ENCODE measurements at regions not wholly inside any gene's neighbourhood (a gene's known extent, or its start where the extent isn't known, plus 50 kb on each side); places are given as distances from the start of the nearest gene placed in this dataset.

DNA sequence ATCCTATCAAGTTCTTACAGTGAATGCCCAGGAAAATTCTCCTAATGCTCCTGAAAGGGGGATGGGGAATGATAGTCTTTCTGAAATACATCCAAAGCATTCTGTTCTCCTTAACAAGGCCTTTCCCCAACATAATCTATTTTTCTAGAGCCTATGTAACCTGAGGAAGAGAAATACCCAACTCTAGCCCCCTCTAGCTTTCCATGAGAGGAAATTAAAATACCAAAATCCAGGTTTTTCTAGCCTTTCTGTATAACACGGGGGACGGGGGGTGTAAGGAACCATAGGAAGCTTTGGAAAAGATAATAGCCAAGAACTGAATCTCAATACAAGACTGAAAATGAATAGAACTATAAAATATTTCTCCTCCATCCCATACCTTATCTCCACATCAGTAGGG is 815.9 kb downstream of the SLITRK6 start (continued):
- TF ChIP-seq, protein P1, sequence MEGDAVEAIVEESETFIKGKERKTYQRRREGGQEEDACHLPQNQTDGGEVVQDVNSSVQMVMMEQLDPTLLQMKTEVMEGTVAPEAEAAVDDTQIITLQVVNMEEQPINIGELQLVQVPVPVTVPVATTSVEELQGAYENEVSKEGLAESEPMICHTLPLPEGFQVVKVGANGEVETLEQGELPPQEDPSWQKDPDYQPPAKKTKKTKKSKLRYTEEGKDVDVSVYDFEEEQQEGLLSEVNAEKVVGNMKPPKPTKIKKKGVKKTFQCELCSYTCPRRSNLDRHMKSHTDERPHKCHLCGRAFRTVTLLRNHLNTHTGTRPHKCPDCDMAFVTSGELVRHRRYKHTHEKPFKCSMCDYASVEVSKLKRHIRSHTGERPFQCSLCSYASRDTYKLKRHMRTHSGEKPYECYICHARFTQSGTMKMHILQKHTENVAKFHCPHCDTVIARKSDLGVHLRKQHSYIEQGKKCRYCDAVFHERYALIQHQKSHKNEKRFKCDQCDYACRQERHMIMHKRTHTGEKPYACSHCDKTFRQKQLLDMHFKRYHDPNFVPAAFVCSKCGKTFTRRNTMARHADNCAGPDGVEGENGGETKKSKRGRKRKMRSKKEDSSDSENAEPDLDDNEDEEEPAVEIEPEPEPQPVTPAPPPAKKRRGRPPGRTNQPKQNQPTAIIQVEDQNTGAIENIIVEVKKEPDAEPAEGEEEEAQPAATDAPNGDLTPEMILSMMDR (IDR thresholded peaks at IDR 0.05): no peak

DNA sequence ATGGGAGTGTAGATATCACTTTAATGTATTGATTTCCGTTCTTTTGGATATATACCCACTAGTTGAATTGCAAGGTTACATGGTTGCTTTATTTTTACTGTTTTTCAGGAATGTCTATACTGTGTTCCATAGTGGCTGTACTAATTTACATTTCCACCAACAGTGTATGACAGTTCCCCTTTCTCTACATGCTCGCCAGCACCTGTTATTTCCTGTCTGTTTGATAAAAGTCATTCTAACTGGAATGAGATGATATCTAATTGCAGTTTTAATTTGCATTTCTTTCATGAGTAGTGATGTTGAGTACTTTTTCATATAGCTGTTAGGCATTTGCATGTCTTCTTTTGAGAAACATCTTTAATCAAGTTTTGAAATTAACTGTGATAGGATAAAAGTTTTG is 818.6 kb downstream of the SLITRK6 start:
- Mint-ChIP-seq H3K27me3 (ENCODE audit: low read depth) (no peaks in the 10 kb centered on the region), H3K36me3 (no peaks in the 10 kb centered on the region), H3K9me3 (no peaks in the 10 kb centered on the region), H3K27ac (no peak overlapping the region), H3K4me3 (no peak overlapping the region), H3K4me1 (peaks cover 4% of the 10 kb centered on the region)
- ATAC-seq: no peak
- ChIA-PET POLR2A (no interaction called here), CTCF (no interaction called here)
- TF ChIP-seq ZNF232 (CRISPR knock-in tag; IDR thresholded peaks at IDR 0.05) (no peak), NR2C2 (CRISPR knock-in tag; IDR thresholded peaks at IDR 0.05) (no peak), TEAD1 (CRISPR knock-in tag; IDR thresholded peaks at IDR 0.05) (no peak), IRF2 (CRISPR knock-in tag; IDR thresholded peaks at IDR 0.05; ENCODE audit: borderline replicate concordance, low read depth) (no peak), TCF7 (CRISPR knock-in tag; IDR thresholded peaks at IDR 0.05; ENCODE audit: low read depth) (no peak), FOXK1 (CRISPR knock-in tag; IDR thresholded peaks at IDR 0.05) (no peak), MXD4 (CRISPR knock-in tag; IDR thresholded peaks at IDR 0.05; ENCODE audit: borderline replicate concordance) (no peak)
- TF ChIP-seq, protein P2, sequence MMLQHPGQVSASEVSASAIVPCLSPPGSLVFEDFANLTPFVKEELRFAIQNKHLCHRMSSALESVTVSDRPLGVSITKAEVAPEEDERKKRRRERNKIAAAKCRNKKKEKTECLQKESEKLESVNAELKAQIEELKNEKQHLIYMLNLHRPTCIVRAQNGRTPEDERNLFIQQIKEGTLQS (CRISPR knock-in tag; conservative IDR thresholded peaks at IDR 0.05): no peak
- TF ChIP-seq, protein P3, sequence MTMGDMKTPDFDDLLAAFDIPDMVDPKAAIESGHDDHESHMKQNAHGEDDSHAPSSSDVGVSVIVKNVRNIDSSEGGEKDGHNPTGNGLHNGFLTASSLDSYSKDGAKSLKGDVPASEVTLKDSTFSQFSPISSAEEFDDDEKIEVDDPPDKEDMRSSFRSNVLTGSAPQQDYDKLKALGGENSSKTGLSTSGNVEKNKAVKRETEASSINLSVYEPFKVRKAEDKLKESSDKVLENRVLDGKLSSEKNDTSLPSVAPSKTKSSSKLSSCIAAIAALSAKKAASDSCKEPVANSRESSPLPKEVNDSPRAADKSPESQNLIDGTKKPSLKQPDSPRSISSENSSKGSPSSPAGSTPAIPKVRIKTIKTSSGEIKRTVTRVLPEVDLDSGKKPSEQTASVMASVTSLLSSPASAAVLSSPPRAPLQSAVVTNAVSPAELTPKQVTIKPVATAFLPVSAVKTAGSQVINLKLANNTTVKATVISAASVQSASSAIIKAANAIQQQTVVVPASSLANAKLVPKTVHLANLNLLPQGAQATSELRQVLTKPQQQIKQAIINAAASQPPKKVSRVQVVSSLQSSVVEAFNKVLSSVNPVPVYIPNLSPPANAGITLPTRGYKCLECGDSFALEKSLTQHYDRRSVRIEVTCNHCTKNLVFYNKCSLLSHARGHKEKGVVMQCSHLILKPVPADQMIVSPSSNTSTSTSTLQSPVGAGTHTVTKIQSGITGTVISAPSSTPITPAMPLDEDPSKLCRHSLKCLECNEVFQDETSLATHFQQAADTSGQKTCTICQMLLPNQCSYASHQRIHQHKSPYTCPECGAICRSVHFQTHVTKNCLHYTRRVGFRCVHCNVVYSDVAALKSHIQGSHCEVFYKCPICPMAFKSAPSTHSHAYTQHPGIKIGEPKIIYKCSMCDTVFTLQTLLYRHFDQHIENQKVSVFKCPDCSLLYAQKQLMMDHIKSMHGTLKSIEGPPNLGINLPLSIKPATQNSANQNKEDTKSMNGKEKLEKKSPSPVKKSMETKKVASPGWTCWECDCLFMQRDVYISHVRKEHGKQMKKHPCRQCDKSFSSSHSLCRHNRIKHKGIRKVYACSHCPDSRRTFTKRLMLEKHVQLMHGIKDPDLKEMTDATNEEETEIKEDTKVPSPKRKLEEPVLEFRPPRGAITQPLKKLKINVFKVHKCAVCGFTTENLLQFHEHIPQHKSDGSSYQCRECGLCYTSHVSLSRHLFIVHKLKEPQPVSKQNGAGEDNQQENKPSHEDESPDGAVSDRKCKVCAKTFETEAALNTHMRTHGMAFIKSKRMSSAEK (CRISPR knock-in tag; IDR thresholded peaks at IDR 0.05; ENCODE audit: borderline replicate concordance): no peak
- TF ChIP-seq, protein P4, sequence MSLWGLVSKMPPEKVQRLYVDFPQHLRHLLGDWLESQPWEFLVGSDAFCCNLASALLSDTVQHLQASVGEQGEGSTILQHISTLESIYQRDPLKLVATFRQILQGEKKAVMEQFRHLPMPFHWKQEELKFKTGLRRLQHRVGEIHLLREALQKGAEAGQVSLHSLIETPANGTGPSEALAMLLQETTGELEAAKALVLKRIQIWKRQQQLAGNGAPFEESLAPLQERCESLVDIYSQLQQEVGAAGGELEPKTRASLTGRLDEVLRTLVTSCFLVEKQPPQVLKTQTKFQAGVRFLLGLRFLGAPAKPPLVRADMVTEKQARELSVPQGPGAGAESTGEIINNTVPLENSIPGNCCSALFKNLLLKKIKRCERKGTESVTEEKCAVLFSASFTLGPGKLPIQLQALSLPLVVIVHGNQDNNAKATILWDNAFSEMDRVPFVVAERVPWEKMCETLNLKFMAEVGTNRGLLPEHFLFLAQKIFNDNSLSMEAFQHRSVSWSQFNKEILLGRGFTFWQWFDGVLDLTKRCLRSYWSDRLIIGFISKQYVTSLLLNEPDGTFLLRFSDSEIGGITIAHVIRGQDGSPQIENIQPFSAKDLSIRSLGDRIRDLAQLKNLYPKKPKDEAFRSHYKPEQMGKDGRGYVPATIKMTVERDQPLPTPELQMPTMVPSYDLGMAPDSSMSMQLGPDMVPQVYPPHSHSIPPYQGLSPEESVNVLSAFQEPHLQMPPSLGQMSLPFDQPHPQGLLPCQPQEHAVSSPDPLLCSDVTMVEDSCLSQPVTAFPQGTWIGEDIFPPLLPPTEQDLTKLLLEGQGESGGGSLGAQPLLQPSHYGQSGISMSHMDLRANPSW (CRISPR knock-in tag; conservative IDR thresholded peaks at IDR 0.05; ENCODE audit: low read depth): no peak
- DNase-seq (ENCODE audit: low spot score): no peak

DNA sequence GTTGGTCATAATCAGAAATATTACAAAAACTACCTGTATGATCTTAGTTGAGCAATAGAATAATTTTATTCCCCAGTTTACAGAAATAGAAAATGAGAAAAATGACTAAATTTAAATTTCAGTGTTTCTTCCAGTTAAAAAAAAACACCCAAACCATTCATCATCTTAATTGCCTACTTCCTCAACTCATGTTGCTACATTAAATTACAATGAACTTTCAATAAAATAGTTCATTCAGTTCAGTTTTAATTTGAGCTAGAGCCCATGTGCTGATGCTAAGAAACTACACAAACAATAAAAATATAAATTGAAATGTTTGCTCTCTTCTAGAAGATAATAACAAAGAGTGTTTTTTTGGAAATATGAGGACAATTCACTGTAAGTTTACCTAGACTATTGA is 820.4 kb downstream of the SLITRK6 start:
- Mint-ChIP-seq H3K9me3 (no peaks in the 10 kb centered on the region), H3K36me3 (no peaks in the 10 kb centered on the region), H3K4me1 (peaks cover 17% of the 10 kb centered on the region), H3K27me3 (ENCODE audit: low read depth) (no peaks in the 10 kb centered on the region), H3K4me3 (no peak overlapping the region), H3K27ac (no peak overlapping the region)
- ATAC-seq (no peak), DNase-seq (ENCODE audit: low spot score) (no peak)
- ChIA-PET POLR2A (no interaction called here), CTCF (no interaction called here)
- TF ChIP-seq, protein P5, sequence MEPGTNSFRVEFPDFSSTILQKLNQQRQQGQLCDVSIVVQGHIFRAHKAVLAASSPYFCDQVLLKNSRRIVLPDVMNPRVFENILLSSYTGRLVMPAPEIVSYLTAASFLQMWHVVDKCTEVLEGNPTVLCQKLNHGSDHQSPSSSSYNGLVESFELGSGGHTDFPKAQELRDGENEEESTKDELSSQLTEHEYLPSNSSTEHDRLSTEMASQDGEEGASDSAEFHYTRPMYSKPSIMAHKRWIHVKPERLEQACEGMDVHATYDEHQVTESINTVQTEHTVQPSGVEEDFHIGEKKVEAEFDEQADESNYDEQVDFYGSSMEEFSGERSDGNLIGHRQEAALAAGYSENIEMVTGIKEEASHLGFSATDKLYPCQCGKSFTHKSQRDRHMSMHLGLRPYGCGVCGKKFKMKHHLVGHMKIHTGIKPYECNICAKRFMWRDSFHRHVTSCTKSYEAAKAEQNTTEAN (CRISPR knock-in tag; IDR thresholded peaks at IDR 0.05): no peak
- TF ChIP-seq, protein P1 (IDR thresholded peaks at IDR 0.05): no peak
- TF ChIP-seq, protein P6, sequence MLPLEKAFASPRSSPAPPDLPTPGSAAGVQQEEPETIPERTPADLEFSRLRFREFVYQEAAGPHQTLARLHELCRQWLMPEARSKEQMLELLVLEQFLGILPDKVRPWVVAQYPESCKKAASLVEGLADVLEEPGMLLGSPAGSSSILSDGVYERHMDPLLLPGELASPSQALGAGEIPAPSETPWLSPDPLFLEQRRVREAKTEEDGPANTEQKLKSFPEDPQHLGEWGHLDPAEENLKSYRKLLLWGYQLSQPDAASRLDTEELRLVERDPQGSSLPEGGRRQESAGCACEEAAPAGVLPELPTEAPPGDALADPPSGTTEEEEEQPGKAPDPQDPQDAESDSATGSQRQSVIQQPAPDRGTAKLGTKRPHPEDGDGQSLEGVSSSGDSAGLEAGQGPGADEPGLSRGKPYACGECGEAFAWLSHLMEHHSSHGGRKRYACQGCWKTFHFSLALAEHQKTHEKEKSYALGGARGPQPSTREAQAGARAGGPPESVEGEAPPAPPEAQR (CRISPR knock-in tag; IDR thresholded peaks at IDR 0.05): no peak
- TF ChIP-seq FOXP1 (CRISPR knock-in tag; IDR thresholded peaks at IDR 0.05; ENCODE audit: borderline replicate concordance) (no peak), ZNF317 (CRISPR knock-in tag; IDR thresholded peaks at IDR 0.05; ENCODE audit: borderline replicate concordance, low read depth) (no peak), ZNF416 (CRISPR knock-in tag; IDR thresholded peaks at IDR 0.05) (no peak)
